Endodermal cell (in vitro differentiated cells): ENCODE measurements at regions not wholly inside any gene's neighbourhood (a gene's known extent, or its start where the extent isn't known, plus 50 kb on each side); places are given as distances from the start of the nearest gene placed in this dataset.

ENCODE experiments used
- DNase-seq: peaks from one replicate; pipeline ENCODE4 v3.0.0-alpha.2; 2017
- H3K27ac ChIP-seq: 2 replicates; pipeline ENCODE4 v1.5.1; 2013; ENCODE audit warnings: mild to moderate bottlenecking, low read depth, low read length, moderate library complexity
- H3K27me3 ChIP-seq: 2 replicates; pipeline ENCODE4 v1.6.1; 2013; ENCODE audit warnings: mild to moderate bottlenecking, low read length, moderate library complexity; ENCODE audit not compliant: insufficient read depth, control insufficient read depth, poor library complexity, severe bottlenecking
- H3K36me3 ChIP-seq: 2 replicates; pipeline ENCODE4 v1.7.0; 2013; ENCODE audit warnings: mild to moderate bottlenecking, low read length, moderate library complexity; ENCODE audit not compliant: control insufficient read depth, insufficient read depth
- H3K4me1 ChIP-seq: one replicate; pipeline ENCODE4 v1.7.0; 2013; ENCODE audit warnings: low read length; ENCODE audit not compliant: control insufficient read depth, insufficient read depth
- H3K4me3 ChIP-seq: 2 replicates; pipeline ENCODE4 v1.5.1; 2013; ENCODE audit warnings: mild to moderate bottlenecking, low read length, moderate library complexity
- H3K9ac ChIP-seq: 2 replicates; pipeline ENCODE4 v1.6.1; 2013; ENCODE audit warnings: mild to moderate bottlenecking, low read length, moderate library complexity; ENCODE audit not compliant: poor library complexity, severe bottlenecking; ENCODE audit errors: extremely low read depth
- H3K9me3 ChIP-seq: 2 replicates; pipeline ENCODE4 v1.6.1; 2013; ENCODE audit warnings: mild to moderate bottlenecking, low read length, moderate library complexity; ENCODE audit not compliant: control insufficient read depth
- H3K27ac Mint-ChIP-seq: 2 replicates; pipeline ENCODE4 v1.8.0; 2020; ENCODE audit warnings: mixed read lengths
- H3K27me3 Mint-ChIP-seq: 2 replicates; pipeline ENCODE4 v1.8.0; 2021; ENCODE audit warnings: mild to moderate bottlenecking, mixed read lengths; ENCODE audit not compliant: insufficient read depth
- H3K36me3 Mint-ChIP-seq: 2 replicates; pipeline ENCODE4 v1.8.0; 2020; ENCODE audit warnings: low read depth, mixed read lengths
- H3K4me1 Mint-ChIP-seq: 2 replicates; pipeline ENCODE4 v1.8.0; 2020; ENCODE audit warnings: mixed read lengths
- H3K4me3 Mint-ChIP-seq: 2 replicates; pipeline ENCODE4 v1.8.0; 2020; ENCODE audit warnings: mild to moderate bottlenecking, moderate library complexity, mixed read lengths
- H3K9me3 Mint-ChIP-seq: 2 replicates; pipeline ENCODE4 v1.8.0; 2020; ENCODE audit warnings: mild to moderate bottlenecking, mixed read lengths
- CTCF ChIP-seq: fragments of 200-600 bp; sonication (generic); conservative IDR thresholded peaks from 2 replicates; pipeline ENCODE4 v1.5.0; 2021; ENCODE audit warnings: antibody characterized with exemption, mild to moderate bottlenecking
- WGBS, 2 experiments: methylation state at CpG; one replicate each; pipeline versions ENCODE4 v1.1.5 to v1.1.7; 2013; ENCODE audit warnings: missing lambda C conversion rate in 2 of 2, mixed read lengths in 1 of 2; ENCODE audit not compliant: insufficient coverage in 1 of 2, insufficient read length in 1 of 2; 5-methylcytosine and 5-hydroxymethylcytosine counted together

- H3K36me3 ChIP-seq: no peaks in the 10 kb centered on the region
- Mint-ChIP-seq H3K4me1 (no peaks in the 10 kb centered on the region), H3K27me3 (no peaks in the 10 kb centered on the region), H3K9me3 (no peaks in the 10 kb centered on the region), H3K4me3 (no peak overlapping the region), H3K36me3 (no peaks in the 10 kb centered on the region), H3K27ac (no peak overlapping the region)
- H3K9me3 ChIP-seq: no peaks in the 10 kb centered on the region
- H3K27me3 ChIP-seq: no peaks in the 10 kb centered on the region
- WGBS, 2 experiments: 95% methylated on average over 1 of the region's 1 CpG; no CpG with 5 or more reads in 1 of the 2 experiments
- H3K9ac ChIP-seq: no peak overlapping the region
- no peak for DNase-seq
- H3K4me1 ChIP-seq: no peaks in the 10 kb centered on the region
- no peak overlapping the region for H3K4me3 ChIP-seq
- H3K27ac ChIP-seq: no peak overlapping the region
- TF ChIP-seq CTCF: no peak
Measured at GRCh38 chr10:88028072-88028471, 164.6 kb downstream of the PTEN start.

GRCh38 chr10:88028654-88029053 lies 165.2 kb downstream of the PTEN start:
- no peaks in the 10 kb centered on the region for H3K4me1 Mint-ChIP-seq
- no peaks in the 10 kb centered on the region for H3K4me1 ChIP-seq
- H3K9me3 ChIP-seq: no peaks in the 10 kb centered on the region
- no peaks in the 10 kb centered on the region for H3K9me3 Mint-ChIP-seq
- H3K4me3 Mint-ChIP-seq: no peak overlapping the region
- H3K27me3 ChIP-seq: no peaks in the 10 kb centered on the region
- no peak for TF ChIP-seq CTCF
- H3K36me3 Mint-ChIP-seq: no peaks in the 10 kb centered on the region
- H3K27ac ChIP-seq: no peak overlapping the region
- no peak for DNase-seq
- H3K27me3 Mint-ChIP-seq: no peaks in the 10 kb centered on the region
- no peak overlapping the region for H3K27ac Mint-ChIP-seq
- WGBS, 2 experiments: 84 to 86% methylated on average over 1 of the region's 1 CpG
- H3K36me3 ChIP-seq: no peaks in the 10 kb centered on the region
- no peak overlapping the region for H3K9ac ChIP-seq
- no peak overlapping the region for H3K4me3 ChIP-seq

- Histone ChIP-seq H3K4me3 (no peak overlapping the region), H3K4me1 (no peaks in the 10 kb centered on the region), H3K9me3 (no peaks in the 10 kb centered on the region), H3K27me3 (no peaks in the 10 kb centered on the region), H3K9ac (no peak overlapping the region), H3K36me3 (no peaks in the 10 kb centered on the region), H3K27ac (no peak overlapping the region)
- TF ChIP-seq CTCF: no peak
- Mint-ChIP-seq H3K27me3 (no peaks in the 10 kb centered on the region), H3K4me1 (no peaks in the 10 kb centered on the region), H3K27ac (no peak overlapping the region), H3K4me3 (no peak overlapping the region), H3K9me3 (no peaks in the 10 kb centered on the region), H3K36me3 (no peaks in the 10 kb centered on the region)
- DNase-seq: no peak
- 92% methylated on average over 1 of the region's 1 CpG; no CpG with 5 or more reads in 1 of the 2 experiments for WGBS, 2 experiments
Measured at GRCh38 chr10:88032566-88032965, 169.1 kb downstream of the PTEN start.
